DOHH2 (cell line): ENCODE measurements at regions not wholly inside any gene's neighbourhood (a gene's known extent, or its start where the extent isn't known, plus 50 kb on each side); places are given as distances from the start of the nearest gene placed in this dataset.

Experiments used
- H3F3A ChIP-seq: fragments of 200-600 bp; sonication (generic), shearing (Covaris generic); 2 replicates; pipeline ENCODE4 v1.6.0; 2016; ENCODE audit warnings: antibody characterized with exemption, mild to moderate bottlenecking; ENCODE audit not compliant: control insufficient read depth, insufficient read depth
- H3K27ac ChIP-seq: fragments of 200-600 bp; sonication (generic); 2 replicates; pipeline ENCODE4 v1.5.1; 2014; ENCODE audit warnings: low read depth, mild to moderate bottlenecking, low read length, moderate library complexity
- H3K27me3 ChIP-seq: fragments of 200-600 bp; sonication (generic); 2 replicates; pipeline ENCODE4 v1.6.1; 2014; ENCODE audit warnings: mild to moderate bottlenecking, low read length, mixed read lengths; ENCODE audit not compliant: control insufficient read depth
- H3K36me3 ChIP-seq: fragments of 200-600 bp; sonication (generic); 2 replicates; pipeline ENCODE4 v1.6.1; 2014; ENCODE audit warnings: mild to moderate bottlenecking, low read length, moderate library complexity, mixed read lengths; ENCODE audit not compliant: control insufficient read depth
- H3K4me1 ChIP-seq: fragments of 200-600 bp; sonication (generic); 2 replicates; pipeline ENCODE4 v1.6.1; 2014; ENCODE audit warnings: mild to moderate bottlenecking, low read length, mixed read lengths; ENCODE audit not compliant: control insufficient read depth
- H3K4me2 ChIP-seq: fragments of 200-600 bp; sonication (generic); 2 replicates; pipeline ENCODE4 v1.6.0; 2014; ENCODE audit warnings: mild to moderate bottlenecking, low read length, moderate library complexity
- H3K4me3 ChIP-seq: fragments of 200-600 bp; sonication (generic); 2 replicates; pipeline ENCODE4 v1.5.1; 2014; ENCODE audit warnings: mild to moderate bottlenecking, low read length, mixed read lengths
- H3K79me2 ChIP-seq: fragments of 200-600 bp; sonication (generic); 2 replicates; pipeline ENCODE4 v1.6.1; 2014; ENCODE audit warnings: mild to moderate bottlenecking, low read length, mixed read lengths; ENCODE audit not compliant: control insufficient read depth
- H3K9me2 ChIP-seq: fragments of 200-600 bp; sonication (generic); replicated peaks from 2 replicates; pipeline ENCODE4 v1.6.1; 2014; ENCODE audit warnings: mild to moderate bottlenecking, low read length, mixed read lengths; ENCODE audit not compliant: control insufficient read depth
- H3K9me3 ChIP-seq: fragments of 200-600 bp; sonication (generic); 2 replicates; pipeline ENCODE4 v1.6.1; 2014; ENCODE audit warnings: antibody characterized with exemption, low read length, mixed read lengths; ENCODE audit not compliant: control insufficient read depth, insufficient read depth
- H4K20me1 ChIP-seq: fragments of 200-600 bp; sonication (generic); 2 replicates; pipeline ENCODE4 v1.6.0; 2014; ENCODE audit warnings: low read depth, mild to moderate bottlenecking, antibody characterized with exemption, low read length, moderate library complexity; ENCODE audit not compliant: control insufficient read depth, insufficient read depth
- CTCF ChIP-seq: fragments of 200-600 bp; sonication (generic); IDR thresholded peaks from one replicate; pipeline ENCODE4 v1.5.1; 2014; ENCODE audit warnings: antibody characterized with exemption, mild to moderate bottlenecking, low read depth, low read length; ENCODE audit not compliant: poor library complexity, severe bottlenecking
- EZH2phosphoT487 ChIP-seq: fragments of 200-600 bp; sonication (generic); IDR thresholded peaks from 2 replicates; pipeline ENCODE4 v1.6.1; 2017; ENCODE audit warnings: borderline replicate concordance, mild to moderate bottlenecking, antibody characterized with exemption, low read length, moderate library complexity, mixed read lengths

- Histone ChIP-seq H4K20me1 (no peaks in the 10 kb centered on the region), H3K79me2 (no peaks in the 10 kb centered on the region), H3K4me1 (no peaks in the 10 kb centered on the region), H3K27ac (no peak overlapping the region), H3K4me3 (no peak overlapping the region), H3K9me2 (no peaks in the 10 kb centered on the region), H3K36me3 (no peaks in the 10 kb centered on the region), H3K4me2 (no peak overlapping the region), H3K27me3 (no peaks in the 10 kb centered on the region), H3F3A (no peaks in the 10 kb centered on the region), H3K9me3 (peaks cover 14% of the 10 kb centered on the region; the same call in 1 of the 2 replicates)
- TF ChIP-seq EZH2phosphoT487 (no peak), CTCF (no peak)
These were observed 550.8 kb upstream of the ZEB2 start for GRCh38 chr2:145070703-145071102.

GRCh38 chr2:145068509-145068908, 548.6 kb upstream of the ZEB2 start:
- no peaks in the 10 kb centered on the region for H3F3A ChIP-seq
- no peaks in the 10 kb centered on the region for H3K27me3 ChIP-seq
- peaks cover 14% of the 10 kb centered on the region; the same call in 1 of the 2 replicates for H3K9me3 ChIP-seq
- TF ChIP-seq CTCF (no peak), EZH2phosphoT487 (no peak)
- no peak overlapping the region for H3K4me2 ChIP-seq
- H4K20me1 ChIP-seq = no peaks in the 10 kb centered on the region
- H3K27ac ChIP-seq = no peak overlapping the region
- no peaks in the 10 kb centered on the region for H3K4me1 ChIP-seq
- no peaks in the 10 kb centered on the region for H3K9me2 ChIP-seq
- no peak overlapping the region for H3K4me3 ChIP-seq
- H3K79me2 ChIP-seq = no peaks in the 10 kb centered on the region
- no peaks in the 10 kb centered on the region for H3K36me3 ChIP-seq

- Histone ChIP-seq H3K27ac (no peak overlapping the region), H3K79me2 (no peaks in the 10 kb centered on the region), H3K4me3 (no peak overlapping the region), H3K9me2 (no peaks in the 10 kb centered on the region), H3K9me3 (peaks cover 17% of the 10 kb centered on the region; the same call in 1 of the 2 replicates), H4K20me1 (no peaks in the 10 kb centered on the region), H3K4me1 (no peaks in the 10 kb centered on the region), H3F3A (no peaks in the 10 kb centered on the region), H3K27me3 (no peaks in the 10 kb centered on the region), H3K36me3 (no peaks in the 10 kb centered on the region), H3K4me2 (no peak overlapping the region)
- TF ChIP-seq EZH2phosphoT487 (no peak), CTCF (no peak)
These were observed 547.7 kb upstream of the ZEB2 start for GRCh38 chr2:145067549-145068030.
